SK-N-SH (cell line): ENCODE measurements at regions not wholly inside any gene's neighbourhood (a gene's known extent, or its start where the extent isn't known, plus 50 kb on each side); places are given as distances from the start of the nearest gene placed in this dataset.
"Not testable (repeated sequence)": the region's sequence is repeated elsewhere in the genome, so short reads cannot be mapped to it uniquely, and the experiment has no call there.

Experiments used
- CTCF ChIA-PET: fragments of 300-600, 350-600 bp; formaldehyde crosslinking; extraction: SDS; loops from one replicate; lab custom pipeline; 2021; lab: Yijun Ruan, JAX
- POLR2A ChIA-PET: fragments of 350-600 bp; sonication (Branson Sonifier 250); formaldehyde crosslinking; extraction: SDS; loops from one replicate; lab custom pipeline; 2020; ENCODE audit warnings: antibody characterized with exemption, inconsistent platforms; lab: Yijun Ruan, JAX
- DNase-seq: peaks from one replicate; pipeline ENCODE4 v3.0.0; 2012
- H2AFZ ChIP-seq: fragments of 200-600 bp; sonication (generic); 2 replicates; pipeline ENCODE4 v1.8.1; 2016; ENCODE audit warnings: antibody characterized with exemption, mild to moderate bottlenecking, low read depth
- H3F3A ChIP-seq: fragments of 200-600 bp; sonication (generic); replicated peaks from 2 replicates; pipeline ENCODE3; 2016; ENCODE audit warnings: antibody characterized with exemption, mild to moderate bottlenecking; ENCODE audit not compliant: insufficient read depth
- H3K27ac ChIP-seq, 2 experiments: fragments of 200-500 bp in 1 of 2; fragments of 200-600 bp in 1 of 2; sonication (Bioruptor generic) in 1 of 2; sonication (generic), shearing (Covaris generic) in 1 of 2; 2 replicates each; pipeline versions ENCODE4 v1.5.1 to v1.6.1; 2014 to 2016; ENCODE audit warnings: low read depth in 2 of 2, inconsistent platforms in 1 of 2, low read length in 1 of 2, mild to moderate bottlenecking in 1 of 2, mixed read lengths in 1 of 2
- H3K27me3 ChIP-seq: fragments of 200-600 bp; sonication (generic), shearing (Covaris generic); 2 replicates; pipeline ENCODE4 v1.6.1; 2016; ENCODE audit warnings: mixed run types; ENCODE audit not compliant: insufficient read depth
- H3K36me3 ChIP-seq, 2 experiments: fragments of 200-500 bp in 1 of 2; fragments of 200-600 bp in 1 of 2; sonication (Bioruptor generic) in 1 of 2; sonication (generic) in 1 of 2; replicated peaks in 1 of 2; 2 replicates each; pipeline versions ENCODE3 to v1.5.1; 2014 to 2016; ENCODE audit warnings: low read length in 1 of 2, mild to moderate bottlenecking in 1 of 2; ENCODE audit not compliant: insufficient read depth in 2 of 2, control insufficient read depth in 1 of 2
- H3K4me1 ChIP-seq, 2 experiments: fragments of 200-500 bp in 1 of 2; fragments of 200-600 bp in 1 of 2; sonication (Bioruptor generic) in 1 of 2; sonication (generic), shearing (Covaris generic) in 1 of 2; 2 replicates each; pipeline versions ENCODE4 v1.5.1 to v1.6.1; 2014 to 2016; ENCODE audit warnings: low read depth in 1 of 2, low read length in 1 of 2, mixed run types in 1 of 2; ENCODE audit not compliant: insufficient read depth in 2 of 2, control insufficient read depth in 1 of 2
- H3K4me2 ChIP-seq: fragments of 200-600 bp; sonication (generic), shearing (Covaris generic); 2 replicates; pipeline ENCODE4 v1.6.1; 2017; ENCODE audit warnings: mixed run types
- H3K4me3 ChIP-seq, 2 experiments: fragments of 200-500 bp in 1 of 2; fragments of 200-600 bp in 1 of 2; sonication (Bioruptor generic) in 1 of 2; sonication (generic), shearing (Covaris generic) in 1 of 2; 2 replicates each; pipeline versions ENCODE4 v1.5.1 to v1.8.1; 2014 to 2016; ENCODE audit warnings: low read depth in 2 of 2, inconsistent platforms in 1 of 2, low read length in 1 of 2, mild to moderate bottlenecking in 1 of 2, mixed read lengths in 1 of 2, moderate library complexity in 1 of 2
- H3K79me2 ChIP-seq: fragments of 200-600 bp; sonication (generic); 2 replicates; pipeline ENCODE4 v1.8.1; 2017; ENCODE audit warnings: mild to moderate bottlenecking; ENCODE audit not compliant: insufficient read depth
- H3K9ac ChIP-seq: fragments of 200-600 bp; sonication (generic); 2 replicates; pipeline ENCODE4 v1.6.1; 2017; ENCODE audit warnings: mixed run types
- H3K9me2 ChIP-seq: fragments of 200-600 bp; sonication (generic); 2 replicates; pipeline ENCODE4 v1.6.1; 2017; ENCODE audit warnings: mixed run types
- H3K9me3 ChIP-seq: fragments of 200-600 bp; sonication (generic); 2 replicates; pipeline ENCODE4 v1.6.1; 2017; ENCODE audit warnings: mixed run types, mild to moderate bottlenecking, moderate library complexity
- H4K20me1 ChIP-seq: fragments of 200-600 bp; sonication (generic); 2 replicates; pipeline ENCODE4 v1.6.1; 2017; ENCODE audit warnings: mild to moderate bottlenecking, mixed run types; ENCODE audit not compliant: insufficient read depth
- CHD2 ChIP-seq: fragments of 150-350 bp; IDR thresholded peaks from 2 replicates; pipeline ENCODE4 v1.6.1; 2018; ENCODE audit warnings: low read length; ENCODE audit not compliant: partially characterized antibody
- EP300 ChIP-seq, 2 experiments: IDR thresholded peaks; 2 replicates each; pipeline versions ENCODE4 v1.4.0 to v1.6.1; 2012; ENCODE audit warnings: borderline replicate concordance in 1 of 2, low read depth in 1 of 2, low read length in 1 of 2
- EZH2phosphoT487 ChIP-seq: fragments of 200-600 bp; sonication (generic); IDR thresholded peaks from 2 replicates; pipeline ENCODE4 v1.6.1; 2017; ENCODE audit warnings: low read depth, mixed run types, mild to moderate bottlenecking, antibody characterized with exemption, moderate library complexity, borderline replicate concordance
- FOSL2 ChIP-seq: IDR thresholded peaks from 2 replicates; pipeline ENCODE4 v1.4.0; 2012; ENCODE audit warnings: low read depth, mild to moderate bottlenecking, moderate library complexity, borderline replicate concordance
- GATA2 ChIP-seq: sonication (generic); formaldehyde crosslinking; IDR thresholded peaks from 2 replicates; pipeline ENCODE4 v1.5.0; 2020; ENCODE audit warnings: mild to moderate bottlenecking, missing genetic modification reagents
- MXI1 ChIP-seq: IDR thresholded peaks from 2 replicates; pipeline ENCODE4 v1.6.1; 2012; ENCODE audit warnings: mild to moderate bottlenecking, low read depth, low read length, improper control_type of control experiment
- NFIC ChIP-seq: IDR thresholded peaks from 2 replicates; pipeline ENCODE4 v1.4.0; 2012; ENCODE audit warnings: borderline replicate concordance
- NRF1 ChIP-seq: IDR thresholded peaks from 2 replicates; pipeline ENCODE4 v1.6.1; 2012; ENCODE audit warnings: low read depth, mild to moderate bottlenecking, low read length
- RAD21 ChIP-seq: IDR thresholded peaks from 2 replicates; pipeline ENCODE4 v1.6.1; 2012; ENCODE audit warnings: mild to moderate bottlenecking, low read length
- RCOR1 ChIP-seq: fragments of 150-350 bp; IDR thresholded peaks from 2 replicates; pipeline ENCODE4 v1.6.1; 2017; ENCODE audit warnings: antibody characterized with exemption, low read length
- SMC3 ChIP-seq: IDR thresholded peaks from 2 replicates; pipeline ENCODE4 v1.6.1; 2012; ENCODE audit warnings: low read depth, low read length, improper control_type of control experiment
- TAF1 ChIP-seq: IDR thresholded peaks from 2 replicates; pipeline ENCODE4 v1.6.1; 2012; ENCODE audit warnings: low read depth, mild to moderate bottlenecking, low read length, moderate library complexity, borderline replicate concordance
- TCF12 ChIP-seq: IDR thresholded peaks from 2 replicates; pipeline ENCODE4 v1.4.0; 2012
- TEAD4 ChIP-seq: IDR thresholded peaks from 2 replicates; pipeline ENCODE4 v1.4.0; 2012; ENCODE audit warnings: mild to moderate bottlenecking, borderline replicate concordance; ENCODE audit not compliant: insufficient read depth
- YY1 ChIP-seq: IDR thresholded peaks from 2 replicates; pipeline ENCODE4 v1.4.0; 2012; ENCODE audit warnings: low read depth, mild to moderate bottlenecking
- WGBS: methylation state at CpG from one replicate; pipeline ENCODE4 v1.1.6; 2017; ENCODE audit warnings: low lambda C conversion rate; 5-methylcytosine and 5-hydroxymethylcytosine counted together
- TF ChIP-seq, protein P1 (sequence below): IDR thresholded peaks from 2 replicates; pipeline ENCODE4 v1.4.0; 2012; ENCODE audit warnings: low read depth, borderline replicate concordance
- TF ChIP-seq, protein P2 (sequence below): fragments of 200-600 bp; sonication (generic); IDR thresholded peaks from 2 replicates; pipeline ENCODE4 v1.6.1; 2017; ENCODE audit warnings: antibody characterized with exemption, mild to moderate bottlenecking, moderate library complexity

DNA sequence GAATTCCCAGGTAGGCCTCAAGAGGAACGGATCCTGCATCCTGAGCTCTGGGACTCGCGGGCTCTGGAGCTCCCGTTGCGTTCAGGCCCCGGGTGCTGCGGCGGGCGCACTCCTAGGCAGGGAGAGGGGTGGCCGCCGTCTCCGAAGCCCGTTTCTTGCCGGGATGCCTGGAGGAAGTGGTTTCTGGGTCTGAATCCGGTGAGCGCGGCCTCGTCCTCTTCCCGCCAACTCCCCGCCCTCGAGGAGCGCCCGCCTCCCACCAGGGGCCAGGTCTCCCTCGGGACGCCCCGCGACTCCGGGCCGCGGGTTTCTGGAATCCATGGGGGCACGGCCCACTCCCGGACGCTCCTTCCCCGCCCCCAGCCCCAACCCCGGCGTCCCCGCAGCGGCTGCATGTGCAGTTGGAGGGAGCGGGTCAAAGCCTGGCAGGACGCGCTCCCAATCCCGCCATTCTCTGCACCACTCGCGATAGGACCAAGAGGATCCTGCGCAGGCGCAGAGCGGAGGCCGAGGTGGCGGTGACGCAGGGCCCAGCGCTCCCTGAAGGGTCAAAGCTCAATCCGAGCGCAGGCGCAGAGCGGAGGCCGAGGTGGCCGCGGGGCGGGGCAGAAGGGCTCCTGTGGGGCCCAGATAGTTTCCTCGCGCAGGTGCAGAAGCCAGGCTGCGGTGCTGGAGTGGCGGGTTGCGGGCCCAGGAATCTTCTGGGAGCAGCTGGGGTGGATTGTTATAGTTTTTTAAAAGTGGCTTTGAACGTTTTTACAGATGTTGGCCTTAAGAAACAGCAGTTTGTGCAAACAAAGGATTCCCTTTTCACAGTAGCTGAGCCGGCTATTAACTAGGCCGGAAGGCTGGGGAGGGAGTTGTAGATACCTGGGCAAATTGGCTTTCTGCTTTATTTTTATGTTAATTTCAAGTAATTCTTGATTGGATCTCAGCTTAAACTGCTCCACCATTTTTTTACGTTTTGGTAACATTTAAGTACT is 796.4 kb downstream of the AACS start:
- no peak for TF ChIP-seq SMC3
- TF ChIP-seq RAD21: no peak
- no peak for TF ChIP-seq FOSL2
- no peak for TF ChIP-seq NRF1
- TF ChIP-seq EP300 (IDR thresholded peaks at IDR 0.05; ENCODE audit: borderline replicate concordance in 1 of 2, low read depth in 1 of 2, low read length in 1 of 2): no peak
- TF ChIP-seq CHD2: no peak
- Histone ChIP-seq H3K36me3 (no peaks in the 10 kb centered on the region), H3K27me3 (no peaks in the 10 kb centered on the region), H3K9me2 (no peaks in the 10 kb centered on the region), H3F3A (no peaks in the 10 kb centered on the region), H3K79me2 (no peaks in the 10 kb centered on the region), H3K4me2 (no peak overlapping the region), H3K27ac (no peak overlapping the region), H3K9me3 (no peaks in the 10 kb centered on the region), H4K20me1 (no peaks in the 10 kb centered on the region), H3K9ac (no peak overlapping the region), H3K4me1 (no peaks in the 10 kb centered on the region), H3K4me3 (no peak overlapping the region), H2AFZ (no peak overlapping the region)
- CTCF ChIA-PET: no interaction called here
- WGBS: 64% methylated on average over 21 of the region's 68 CpGs
- peak; percentile 8 for DNase-seq
- POLR2A ChIA-PET: no interaction called here

DNA sequence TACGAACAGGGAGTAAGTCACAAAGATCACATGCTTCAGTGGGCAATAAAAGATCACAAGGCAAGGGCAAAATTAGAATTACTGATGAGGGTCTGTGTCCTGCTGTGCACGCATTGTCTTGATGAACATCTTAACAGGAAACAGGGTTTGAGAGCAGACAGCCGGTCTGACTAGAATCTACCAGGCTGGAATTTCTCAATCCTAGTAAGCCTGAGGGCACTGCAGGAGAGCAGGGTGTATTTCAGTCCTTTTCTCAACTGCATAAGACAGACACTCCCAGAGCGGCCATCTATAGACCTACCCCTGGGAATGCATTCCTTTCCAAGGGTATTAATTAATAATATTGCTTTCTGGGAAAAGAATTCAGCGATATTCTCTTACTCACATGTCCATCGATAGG is 800.0 kb downstream of the AACS start:
- H3K4me3 ChIP-seq, H3K4me1 ChIP-seq, H3K9me3 ChIP-seq, H3K9me2 ChIP-seq, H2AFZ ChIP-seq, CTCF ChIA-PET, H3K79me2 ChIP-seq, POLR2A ChIA-PET, H3K27me3 ChIP-seq, H3K36me3 ChIP-seq, H3K4me2 ChIP-seq, DNase-seq, H3K9ac ChIP-seq, H3F3A ChIP-seq, H3K27ac ChIP-seq, H4K20me1 ChIP-seq: not testable (repeated sequence)
- WGBS: 11% methylated on average over 6 of the region's 6 CpGs

DNA sequence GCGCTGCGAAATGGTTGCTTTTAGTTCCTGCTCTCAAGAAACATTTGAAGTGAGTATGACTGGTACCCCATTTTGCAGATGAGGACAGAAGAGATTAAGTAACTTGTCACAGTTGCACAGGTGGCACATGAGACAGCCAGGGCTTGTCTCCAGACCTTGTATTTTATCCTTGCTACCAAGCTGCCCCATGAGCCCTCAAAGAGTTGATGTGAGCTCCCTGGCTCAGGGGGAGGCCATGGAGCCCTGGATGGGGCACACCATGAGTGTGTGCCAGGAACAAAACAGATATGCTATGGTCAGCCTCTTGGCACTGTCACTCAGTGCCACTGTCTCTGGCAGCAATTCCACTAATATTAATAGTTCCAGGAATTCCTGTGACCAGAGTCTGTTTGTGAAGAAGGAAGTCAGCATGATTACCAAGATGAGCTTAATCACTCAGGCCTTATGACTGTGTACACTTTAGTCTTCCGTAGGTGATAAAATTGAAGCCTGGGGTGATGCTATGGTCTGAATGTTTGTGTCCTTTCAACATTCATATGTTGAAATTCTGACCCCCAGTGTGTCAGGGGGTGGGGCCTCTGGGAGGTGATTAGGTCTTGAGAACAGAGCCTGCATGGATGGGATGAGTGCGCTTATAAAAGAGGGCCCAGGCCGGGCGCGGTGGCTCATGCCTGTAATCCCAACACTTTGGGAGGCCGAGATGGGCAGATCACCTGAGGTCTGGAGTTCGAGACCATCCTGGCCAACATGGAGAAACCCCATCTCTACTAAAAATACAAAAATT is 806.8 kb downstream of the AACS start:
- Histone ChIP-seq H3K79me2 (no peaks in the 10 kb centered on the region), H3K4me1 (no peaks in the 10 kb centered on the region), H4K20me1 (no peaks in the 10 kb centered on the region), H3K27ac (no peak overlapping the region), H3K4me2 (no peak overlapping the region), H3K9ac (no peak overlapping the region), H3K4me3 (no peak overlapping the region), H3K27me3 (no peaks in the 10 kb centered on the region), H3K9me3 (no peaks in the 10 kb centered on the region), H3K9me2 (no peaks in the 10 kb centered on the region), H3F3A (no peaks in the 10 kb centered on the region), H2AFZ (no peak overlapping the region), H3K36me3 (no peaks in the 10 kb centered on the region)
- CTCF ChIA-PET: no interaction called here
- DNase-seq: no peak
- POLR2A ChIA-PET: no interaction called here
- WGBS: 50% methylated on average over 9 of the region's 9 CpGs
- TF ChIP-seq YY1: no peak
- TF ChIP-seq NFIC: no peak
- no peak for TF ChIP-seq TEAD4
- no peak for TF ChIP-seq EZH2phosphoT487
- TF ChIP-seq TAF1: no peak
- no peak for TF ChIP-seq TCF12
- TF ChIP-seq GATA2: no peak
- TF ChIP-seq, protein P1, sequence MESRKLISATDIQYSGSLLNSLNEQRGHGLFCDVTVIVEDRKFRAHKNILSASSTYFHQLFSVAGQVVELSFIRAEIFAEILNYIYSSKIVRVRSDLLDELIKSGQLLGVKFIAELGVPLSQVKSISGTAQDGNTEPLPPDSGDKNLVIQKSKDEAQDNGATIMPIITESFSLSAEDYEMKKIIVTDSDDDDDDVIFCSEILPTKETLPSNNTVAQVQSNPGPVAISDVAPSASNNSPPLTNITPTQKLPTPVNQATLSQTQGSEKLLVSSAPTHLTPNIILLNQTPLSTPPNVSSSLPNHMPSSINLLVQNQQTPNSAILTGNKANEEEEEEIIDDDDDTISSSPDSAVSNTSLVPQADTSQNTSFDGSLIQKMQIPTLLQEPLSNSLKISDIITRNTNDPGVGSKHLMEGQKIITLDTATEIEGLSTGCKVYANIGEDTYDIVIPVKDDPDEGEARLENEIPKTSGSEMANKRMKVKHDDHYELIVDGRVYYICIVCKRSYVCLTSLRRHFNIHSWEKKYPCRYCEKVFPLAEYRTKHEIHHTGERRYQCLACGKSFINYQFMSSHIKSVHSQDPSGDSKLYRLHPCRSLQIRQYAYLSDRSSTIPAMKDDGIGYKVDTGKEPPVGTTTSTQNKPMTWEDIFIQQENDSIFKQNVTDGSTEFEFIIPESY: no peak
- TF ChIP-seq, protein P2, sequence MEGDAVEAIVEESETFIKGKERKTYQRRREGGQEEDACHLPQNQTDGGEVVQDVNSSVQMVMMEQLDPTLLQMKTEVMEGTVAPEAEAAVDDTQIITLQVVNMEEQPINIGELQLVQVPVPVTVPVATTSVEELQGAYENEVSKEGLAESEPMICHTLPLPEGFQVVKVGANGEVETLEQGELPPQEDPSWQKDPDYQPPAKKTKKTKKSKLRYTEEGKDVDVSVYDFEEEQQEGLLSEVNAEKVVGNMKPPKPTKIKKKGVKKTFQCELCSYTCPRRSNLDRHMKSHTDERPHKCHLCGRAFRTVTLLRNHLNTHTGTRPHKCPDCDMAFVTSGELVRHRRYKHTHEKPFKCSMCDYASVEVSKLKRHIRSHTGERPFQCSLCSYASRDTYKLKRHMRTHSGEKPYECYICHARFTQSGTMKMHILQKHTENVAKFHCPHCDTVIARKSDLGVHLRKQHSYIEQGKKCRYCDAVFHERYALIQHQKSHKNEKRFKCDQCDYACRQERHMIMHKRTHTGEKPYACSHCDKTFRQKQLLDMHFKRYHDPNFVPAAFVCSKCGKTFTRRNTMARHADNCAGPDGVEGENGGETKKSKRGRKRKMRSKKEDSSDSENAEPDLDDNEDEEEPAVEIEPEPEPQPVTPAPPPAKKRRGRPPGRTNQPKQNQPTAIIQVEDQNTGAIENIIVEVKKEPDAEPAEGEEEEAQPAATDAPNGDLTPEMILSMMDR: no peak
- no peak for TF ChIP-seq MXI1
- no peak for TF ChIP-seq RCOR1
- no peak for TF ChIP-seq SMC3
- TF ChIP-seq RAD21: no peak
